Ovary (tissue), 7 donors: ENCODE measurements at regions not wholly inside any gene's neighbourhood (a gene's known extent, or its start where the extent isn't known, plus 50 kb on each side); places are given as distances from the start of the nearest gene placed in this dataset.

ENCODE experiments used
- DNase-seq, 5 donors: peaks; one replicate each; pipeline ENCODE4 v3.0.0-alpha.2; 2019 to 2020
- H3K27ac ChIP-seq, 2 donors: fragments of 200-600 bp; one replicate each; pipeline versions ENCODE4 v1.5.1 to v1.8.0; 2019 to 2022
- H3K27me3 ChIP-seq: fragments of 200-600 bp; one replicate; pipeline ENCODE4 v1.8.0; 2022
- H3K36me3 ChIP-seq: fragments of 200-600 bp; sonication (generic); one replicate; pipeline ENCODE4 v1.5.1; 2019
- H3K4me1 ChIP-seq: one replicate; pipeline ENCODE4 v1.8.1; 2013; ENCODE audit warnings: mild to moderate bottlenecking, moderate library complexity; ENCODE audit not compliant: insufficient read depth
- H3K4me3 ChIP-seq: fragments of 200-600 bp; sonication (generic); one replicate; pipeline ENCODE4 v1.5.1; 2017
- H3K9me3 ChIP-seq, 2 donors: fragments of 200-600 bp in 1 of 2; sonication (generic) in 1 of 2; one replicate each; pipeline versions ENCODE4 v1.5.1 to v1.8.1; 2013 to 2019; ENCODE audit warnings: mild to moderate bottlenecking in 1 of 2, moderate library complexity in 1 of 2
- EP300 ChIP-seq: sonication (generic); formaldehyde crosslinking; IDR thresholded peaks from one replicate; pipeline ENCODE4 v1.6.1; 2017; ENCODE audit warnings: antibody characterized with exemption
- POLR2A ChIP-seq: fragments of 450-650 bp; IDR thresholded peaks from one replicate; pipeline ENCODE4 v1.6.1; 2017; ENCODE audit warnings: antibody characterized with exemption, mild to moderate bottlenecking, moderate library complexity
- WGBS, 3 donors: extraction: QIAGEN DNeasy Blood & Tissue Kit in 1 of 3; methylation state at CpG; one replicate each; pipeline versions ENCODE4 v1.1.5 to v1.1.7; 2013 to 2017; 5-methylcytosine and 5-hydroxymethylcytosine counted together
- intact Hi-C, 4 donors: fragments of 100-400 bp; cut with DNase I; formaldehyde crosslinking; loops; one replicate each; pipeline versions ENCODE4 v1.11.0 to v1.15.1; 2022 to 2023
- TF ChIP-seq, protein P1 (sequence below), 3 donors: fragments of 450-650 bp in 2 of 3; fragments of 200-600 bp in 1 of 3; IDR thresholded peaks; one replicate each; pipeline versions ENCODE4 v1.5.1 to v1.8.0; 2016 to 2022; ENCODE audit warnings: antibody characterized with exemption in 3 of 3, mild to moderate bottlenecking in 1 of 3
- donor health status: DM: no; HTN: no; CAD: no; lungs with moderate emphysema.
- donor health status: DM: no; HTN: no; CAD: no.
- donor health status: Bipolar disorder and iron deficiency.
- donor health status: DM: no; HTN: no; CAD: no.
- donor health status: DM: yes; HTN: yes; CAD: no.

DNA sequence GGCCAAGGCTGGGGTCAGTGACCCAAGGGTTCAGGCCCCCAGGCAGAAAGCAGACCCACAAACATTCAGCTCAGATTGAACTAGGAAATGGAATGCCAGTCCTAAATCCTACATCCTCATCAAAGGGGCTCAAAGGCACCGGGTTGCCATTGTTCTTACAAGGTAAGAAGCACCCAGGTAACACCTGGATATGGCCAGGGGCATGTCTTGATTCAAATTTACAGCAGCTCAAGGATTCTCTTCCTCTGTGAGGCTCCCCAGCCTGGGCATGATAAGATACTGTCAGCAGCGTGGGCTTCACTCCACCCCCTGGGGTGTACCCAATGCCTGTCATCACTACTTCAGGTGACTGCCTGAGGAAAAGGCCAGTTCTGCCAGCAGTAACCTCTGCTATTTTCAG is 92.1 kb upstream of the FSTL4 start:
- Histone ChIP-seq H3K4me1 (no peaks in the 10 kb centered on the region), H3K27me3 (no peaks in the 10 kb centered on the region), H3K9me3 (no peaks in the 10 kb centered on the region), H3K36me3 (no peaks in the 10 kb centered on the region), H3K4me3 (no peak overlapping the region), H3K27ac (no peak overlapping the region)
- intact Hi-C loops, result no loop called here
- DNase-seq, result no peak
- TF ChIP-seq, protein P1, sequence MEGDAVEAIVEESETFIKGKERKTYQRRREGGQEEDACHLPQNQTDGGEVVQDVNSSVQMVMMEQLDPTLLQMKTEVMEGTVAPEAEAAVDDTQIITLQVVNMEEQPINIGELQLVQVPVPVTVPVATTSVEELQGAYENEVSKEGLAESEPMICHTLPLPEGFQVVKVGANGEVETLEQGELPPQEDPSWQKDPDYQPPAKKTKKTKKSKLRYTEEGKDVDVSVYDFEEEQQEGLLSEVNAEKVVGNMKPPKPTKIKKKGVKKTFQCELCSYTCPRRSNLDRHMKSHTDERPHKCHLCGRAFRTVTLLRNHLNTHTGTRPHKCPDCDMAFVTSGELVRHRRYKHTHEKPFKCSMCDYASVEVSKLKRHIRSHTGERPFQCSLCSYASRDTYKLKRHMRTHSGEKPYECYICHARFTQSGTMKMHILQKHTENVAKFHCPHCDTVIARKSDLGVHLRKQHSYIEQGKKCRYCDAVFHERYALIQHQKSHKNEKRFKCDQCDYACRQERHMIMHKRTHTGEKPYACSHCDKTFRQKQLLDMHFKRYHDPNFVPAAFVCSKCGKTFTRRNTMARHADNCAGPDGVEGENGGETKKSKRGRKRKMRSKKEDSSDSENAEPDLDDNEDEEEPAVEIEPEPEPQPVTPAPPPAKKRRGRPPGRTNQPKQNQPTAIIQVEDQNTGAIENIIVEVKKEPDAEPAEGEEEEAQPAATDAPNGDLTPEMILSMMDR (IDR thresholded peaks at IDR 0.05), result no peak
- TF ChIP-seq POLR2A, result no peak
- TF ChIP-seq EP300, result no peak
- WGBS, 3 donors, result 76 to 82% (median 79%) methylated on average over 2 of the region's 2 CpGs

DNA sequence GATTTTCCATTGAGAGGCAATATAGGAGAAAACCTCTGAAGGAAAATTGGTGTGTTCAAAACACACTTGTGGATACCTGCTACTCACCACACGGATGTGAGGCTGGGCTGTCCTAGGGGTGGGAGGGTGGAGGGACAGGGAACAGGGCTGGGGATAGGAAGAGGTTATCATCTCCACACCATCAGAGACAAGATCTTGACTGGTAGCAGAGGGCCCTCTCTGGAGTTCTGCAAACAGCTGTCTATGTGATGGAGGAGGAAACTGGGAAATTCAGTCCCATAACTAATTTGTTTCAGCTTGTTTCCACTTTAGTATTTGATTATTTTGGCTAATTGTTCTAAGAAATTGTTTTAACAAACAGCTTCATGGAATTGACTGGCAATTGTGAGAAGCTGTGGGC is 91.6 kb upstream of the FSTL4 start:
- intact Hi-C loops, result no loop called here
- DNase-seq, result no peak
- Histone ChIP-seq H3K9me3 (no peaks in the 10 kb centered on the region), H3K4me3 (no peak overlapping the region), H3K36me3 (no peaks in the 10 kb centered on the region), H3K27me3 (no peaks in the 10 kb centered on the region), H3K4me1 (no peaks in the 10 kb centered on the region), H3K27ac (no peak overlapping the region)
- TF ChIP-seq, protein P1 (IDR thresholded peaks at IDR 0.05), result no peak
- TF ChIP-seq EP300 (no peak), POLR2A (no peak)
- 73 to 92% (median 83%) methylated on average over 1 of the region's 1 CpG for WGBS, 3 donors

DNA sequence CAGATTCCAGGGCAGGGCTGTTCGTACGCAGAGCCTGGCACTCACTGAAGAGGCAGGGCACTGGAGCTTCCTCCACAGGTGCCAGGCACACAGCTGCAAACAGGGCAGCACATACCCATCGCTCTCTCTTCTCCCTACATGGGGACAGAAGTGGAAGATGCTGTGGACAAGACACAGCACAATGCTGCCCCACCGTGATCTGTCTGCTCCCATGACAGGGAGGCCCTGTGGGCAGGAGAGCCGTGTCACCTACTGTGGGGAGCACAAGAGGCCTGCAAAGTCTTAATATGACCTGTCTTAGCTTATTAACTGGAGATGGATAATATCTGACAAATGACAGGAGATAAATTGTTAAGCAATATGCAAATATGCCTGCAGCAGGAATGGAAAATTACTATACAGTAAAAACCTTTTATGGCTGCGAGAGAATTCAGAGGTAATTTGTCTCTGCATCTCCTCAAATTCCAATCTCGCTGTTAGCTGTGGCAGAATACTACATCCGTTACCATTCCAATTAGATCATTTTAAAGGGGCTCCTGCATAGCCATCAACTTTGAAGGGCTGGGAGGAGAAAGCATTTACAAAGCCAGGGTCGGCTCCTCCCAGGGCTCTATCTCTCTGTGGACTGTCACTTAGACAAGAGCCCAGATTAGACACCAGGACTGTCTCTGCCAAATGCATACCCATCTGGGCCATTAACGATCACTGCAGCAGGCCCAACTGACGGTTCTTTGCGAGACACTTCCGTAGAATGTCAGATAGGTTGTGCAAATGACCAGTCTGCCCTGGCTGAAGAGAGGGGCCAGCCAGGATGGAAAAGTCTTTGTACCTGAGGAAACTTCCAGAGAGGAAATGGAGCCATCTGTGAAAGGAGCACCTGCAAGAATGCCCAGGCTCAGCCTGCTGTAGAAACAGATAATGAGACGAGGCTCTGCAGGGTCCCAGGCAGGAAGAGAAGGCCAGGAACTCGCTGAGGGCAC is 90.7 kb upstream of the FSTL4 start:
- TF ChIP-seq, protein P1 (IDR thresholded peaks at IDR 0.05), result no peak
- TF ChIP-seq EP300 (no peak), POLR2A (no peak)
- intact Hi-C loops, result no loop called here
- no peaks in the 10 kb centered on the region for H3K36me3 ChIP-seq

DNA sequence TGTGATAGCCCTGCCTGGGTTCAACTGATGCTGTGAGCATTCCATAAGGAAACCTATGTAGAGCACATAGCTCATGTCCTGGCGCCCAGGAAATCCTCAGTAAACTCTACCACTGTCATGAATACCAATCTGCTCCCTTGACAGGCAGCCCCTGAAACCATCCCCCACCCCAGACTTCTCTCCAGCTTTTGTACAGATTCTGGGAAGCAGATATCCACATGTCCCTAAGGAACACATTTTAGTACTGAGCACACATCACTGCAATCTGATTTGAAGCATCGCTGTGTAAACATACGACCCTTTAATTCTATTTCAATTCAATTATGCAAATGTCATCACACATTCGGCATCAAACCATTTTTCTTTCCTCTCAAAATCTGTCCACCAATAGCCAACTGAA is 89.5 kb upstream of the FSTL4 start:
- H3K27ac ChIP-seq, result no peak overlapping the region
- intact Hi-C loops, result no loop called here
- no peak for TF ChIP-seq POLR2A
- no peak for TF ChIP-seq EP300
- TF ChIP-seq, protein P1 (IDR thresholded peaks at IDR 0.05), result no peak

More for the DNA sequence above, 90.7 kb upstream of the FSTL4 start:
- H3K4me3 ChIP-seq, result no peak overlapping the region
- DNase-seq, result no peak
- H3K27ac ChIP-seq, result no peak overlapping the region
- H3K9me3 ChIP-seq, result no peaks in the 10 kb centered on the region
- no peaks in the 10 kb centered on the region for H3K27me3 ChIP-seq
- WGBS, 3 donors, result 69 to 78% (median 71%) methylated on average over 15 of the region's 15 CpGs
- no peaks in the 10 kb centered on the region for H3K4me1 ChIP-seq

More for the DNA sequence above, 89.5 kb upstream of the FSTL4 start:
- H3K4me1 ChIP-seq, result no peaks in the 10 kb centered on the region
- H3K9me3 ChIP-seq, result no peaks in the 10 kb centered on the region
- no peaks in the 10 kb centered on the region for H3K27me3 ChIP-seq
- no peaks in the 10 kb centered on the region for H3K36me3 ChIP-seq
- no peak for DNase-seq
- no peak overlapping the region for H3K4me3 ChIP-seq
- WGBS, 3 donors, result 81 to 88% (median 87%) methylated on average over 4 of the region's 4 CpGs
